Neuron (in vitro differentiated cells): ENCODE measurements at regions not wholly inside any gene's neighbourhood (a gene's known extent, or its start where the extent isn't known, plus 50 kb on each side); places are given as distances from the start of the nearest gene placed in this dataset.
"Not testable (repeated sequence)": the region's sequence is repeated elsewhere in the genome, so short reads cannot be mapped to it uniquely, and the experiment has no call there.

Experiments
- H2AFZ ChIP-seq: one replicate; pipeline ENCODE4 v1.6.1; 2013; ENCODE audit warnings: low read depth, mild to moderate bottlenecking, inconsistent platforms, low read length, moderate library complexity
- H3K27me3 ChIP-seq: one replicate; pipeline ENCODE4 v1.6.1; 2013; ENCODE audit warnings: low read length; ENCODE audit not compliant: insufficient read depth
- H3K36me3 ChIP-seq: one replicate; pipeline ENCODE4 v1.6.1; 2013; ENCODE audit warnings: low read length; ENCODE audit not compliant: insufficient read depth
- H3K4me1 ChIP-seq: one replicate; pipeline ENCODE4 v1.6.1; 2013; ENCODE audit warnings: low read length; ENCODE audit not compliant: insufficient read depth
- H3K4me3 ChIP-seq: 2 replicates; pipeline ENCODE4 v1.5.1; 2013; ENCODE audit warnings: mild to moderate bottlenecking, low read length, moderate library complexity
- H3K9me3 ChIP-seq: one replicate; pipeline ENCODE4 v1.6.1; 2013; ENCODE audit warnings: low read length

DNA sequence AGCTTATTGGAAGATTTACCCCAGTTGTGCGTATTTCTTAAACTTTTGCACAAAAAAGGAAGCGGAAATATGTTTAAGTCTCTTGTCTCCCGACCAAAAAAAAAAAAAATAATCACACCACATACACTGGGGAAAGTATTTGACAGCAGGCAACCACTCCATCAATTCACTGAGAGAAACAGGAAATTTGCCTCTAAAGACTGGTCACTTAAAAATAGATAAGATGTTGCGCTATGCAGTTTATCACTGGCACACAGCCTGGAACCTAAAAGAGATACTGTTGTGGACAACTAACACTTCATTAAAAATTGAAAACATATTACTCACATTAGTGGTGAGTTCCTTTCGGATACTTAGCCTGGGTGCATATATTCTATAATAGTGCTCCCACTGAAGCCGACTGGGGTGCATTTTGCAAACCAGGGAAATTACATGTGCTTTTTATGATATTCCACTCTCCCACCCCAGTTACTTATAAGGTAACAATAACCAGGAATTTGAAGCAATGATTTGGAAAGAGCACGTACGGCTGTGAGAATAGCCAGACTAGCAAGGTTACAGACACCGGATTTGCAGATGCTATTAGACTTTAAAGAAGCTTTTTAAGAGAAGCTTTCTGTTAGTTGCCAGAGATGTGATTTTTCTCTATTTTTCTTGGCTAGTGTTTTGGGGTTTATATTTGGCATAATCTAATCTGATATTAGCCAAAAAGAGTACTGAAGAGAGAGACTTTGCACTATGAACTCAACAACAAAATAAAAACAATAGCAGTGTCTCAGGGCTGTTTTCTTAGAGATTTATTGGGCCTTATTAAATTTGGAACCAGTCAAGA is 311.5 kb downstream of the NOVA1 start:
- H3K36me3 ChIP-seq, result no peaks in the 10 kb centered on the region
- peaks cover 14% of the 10 kb centered on the region for H3K4me1 ChIP-seq
- H3K9me3 ChIP-seq, result no peaks in the 10 kb centered on the region
- no peak overlapping the region for H3K4me3 ChIP-seq
- H2AFZ ChIP-seq, result peak overlapping the region; percentile 28
- no peaks in the 10 kb centered on the region for H3K27me3 ChIP-seq

GRCh38 chr14:26282578-26282977 is 315.3 kb downstream of the NOVA1 start:
- H2AFZ ChIP-seq, result no peak overlapping the region
- no peaks in the 10 kb centered on the region for H3K36me3 ChIP-seq
- no peaks in the 10 kb centered on the region for H3K9me3 ChIP-seq
- no peaks in the 10 kb centered on the region for H3K27me3 ChIP-seq
- peaks cover 14% of the 10 kb centered on the region for H3K4me1 ChIP-seq
- no peak overlapping the region for H3K4me3 ChIP-seq

GRCh38 chr14:26282011-26282410 is 315.8 kb downstream of the NOVA1 start:
- not testable (repeated sequence) for H3K9me3 ChIP-seq, H2AFZ ChIP-seq, H3K27me3 ChIP-seq, H3K4me3 ChIP-seq, H3K36me3 ChIP-seq
- peaks cover 14% of the 10 kb centered on the region for H3K4me1 ChIP-seq

- Histone ChIP-seq H3K4me1 (peaks cover 11% of the 10 kb centered on the region), H2AFZ (no peak overlapping the region), H3K27me3 (no peaks in the 10 kb centered on the region), H3K9me3 (no peaks in the 10 kb centered on the region), H3K36me3 (no peaks in the 10 kb centered on the region), H3K4me3 (no peak overlapping the region)
Measured at GRCh38 chr14:26281280-26281998, 316.4 kb downstream of the NOVA1 start.

DNA sequence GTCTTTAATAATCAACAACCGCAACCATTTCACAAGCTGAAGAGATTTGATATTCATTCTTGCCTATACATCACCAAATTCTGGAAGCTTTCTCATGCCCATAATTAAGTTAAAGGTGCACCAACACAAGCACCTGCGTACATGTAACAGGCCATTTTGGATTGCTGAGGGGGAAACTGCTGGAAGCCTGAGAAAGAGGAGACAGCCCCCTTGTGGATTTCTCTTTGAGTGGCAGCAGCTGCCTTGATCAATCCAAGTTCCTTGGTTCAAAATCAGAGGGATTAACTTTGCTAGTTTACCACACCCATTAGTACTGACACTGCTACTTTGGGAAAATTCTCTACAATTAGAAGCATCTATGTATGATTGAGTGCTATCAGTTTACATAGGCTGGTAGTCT is 321.1 kb downstream of the NOVA1 start:
- no peak overlapping the region for H3K4me3 ChIP-seq
- H3K36me3 ChIP-seq, result no peaks in the 10 kb centered on the region
- H3K4me1 ChIP-seq, result peaks cover 5% of the 10 kb centered on the region
- H2AFZ ChIP-seq, result no peak overlapping the region
- H3K9me3 ChIP-seq, result no peaks in the 10 kb centered on the region
- H3K27me3 ChIP-seq, result no peaks in the 10 kb centered on the region

DNA sequence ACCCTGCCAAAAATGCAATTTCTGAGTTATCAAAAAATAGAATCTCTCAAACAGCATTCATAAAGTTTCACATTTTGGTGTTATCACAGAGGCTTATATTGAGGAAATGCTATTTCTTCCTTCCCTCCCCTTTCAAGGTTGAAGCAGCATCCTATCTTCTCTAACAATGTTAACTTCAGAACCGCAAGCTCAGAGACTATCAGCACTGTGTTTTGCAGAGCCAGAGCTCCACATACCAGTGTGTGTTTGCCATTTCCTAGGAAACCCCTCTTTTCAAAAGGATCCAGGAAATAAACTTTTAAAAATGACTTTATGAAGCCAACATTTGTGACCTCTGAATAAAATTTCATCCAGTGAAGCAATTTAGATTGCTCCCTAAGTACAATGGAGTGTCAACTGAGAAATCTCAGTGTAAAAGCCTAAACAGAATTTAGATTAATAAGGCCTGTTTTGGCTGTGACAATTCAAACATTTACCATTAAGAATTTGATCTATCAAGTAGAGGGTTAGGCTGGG is 332.6 kb downstream of the NOVA1 start:
- no peak overlapping the region for H3K4me3 ChIP-seq
- H3K27me3 ChIP-seq, result no peaks in the 10 kb centered on the region
- H3K9me3 ChIP-seq, result no peaks in the 10 kb centered on the region
- no peak overlapping the region for H2AFZ ChIP-seq
- H3K36me3 ChIP-seq, result no peaks in the 10 kb centered on the region
- H3K4me1 ChIP-seq, result peaks cover 37% of the 10 kb centered on the region

DNA sequence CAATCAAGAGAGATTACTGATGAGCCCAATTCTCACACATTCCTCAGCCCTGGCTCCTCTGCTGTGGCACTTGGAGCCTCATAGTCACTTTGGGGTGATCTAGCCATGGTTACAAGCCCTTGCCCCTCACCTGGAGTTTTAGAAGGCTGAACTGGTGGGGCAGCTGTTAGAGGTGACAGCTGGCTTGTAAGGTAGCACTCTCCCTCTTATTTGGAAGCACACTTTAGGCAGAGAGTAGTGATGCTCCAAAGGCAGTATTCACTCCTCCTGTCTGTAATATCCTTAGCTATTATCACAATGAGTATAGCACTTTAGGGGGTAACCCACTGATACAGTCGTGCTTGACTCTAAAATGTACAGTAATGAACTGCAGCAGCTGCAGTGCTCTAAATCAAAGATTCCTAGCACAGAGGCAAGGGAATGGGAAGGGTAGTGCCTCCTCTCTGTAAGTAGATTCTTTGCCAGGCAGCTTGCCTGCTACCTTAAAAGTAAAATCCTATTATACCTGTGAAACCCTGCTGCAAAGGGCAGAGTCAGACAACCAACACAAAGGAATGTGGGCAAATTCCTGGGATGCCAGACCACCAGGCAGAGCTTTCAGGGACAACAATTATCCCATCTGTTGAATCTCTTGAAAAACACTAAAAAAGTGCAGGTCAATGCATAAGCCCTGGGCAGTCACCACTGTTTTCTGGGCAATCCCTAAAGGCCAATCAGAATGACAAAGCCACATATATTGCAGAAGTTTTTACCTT is 336.3 kb downstream of the NOVA1 start:
- no peak overlapping the region for H3K4me3 ChIP-seq
- no peaks in the 10 kb centered on the region for H3K27me3 ChIP-seq
- no peak overlapping the region for H2AFZ ChIP-seq
- H3K9me3 ChIP-seq, result no peaks in the 10 kb centered on the region
- H3K36me3 ChIP-seq, result no peaks in the 10 kb centered on the region
- peaks cover 37% of the 10 kb centered on the region for H3K4me1 ChIP-seq

DNA sequence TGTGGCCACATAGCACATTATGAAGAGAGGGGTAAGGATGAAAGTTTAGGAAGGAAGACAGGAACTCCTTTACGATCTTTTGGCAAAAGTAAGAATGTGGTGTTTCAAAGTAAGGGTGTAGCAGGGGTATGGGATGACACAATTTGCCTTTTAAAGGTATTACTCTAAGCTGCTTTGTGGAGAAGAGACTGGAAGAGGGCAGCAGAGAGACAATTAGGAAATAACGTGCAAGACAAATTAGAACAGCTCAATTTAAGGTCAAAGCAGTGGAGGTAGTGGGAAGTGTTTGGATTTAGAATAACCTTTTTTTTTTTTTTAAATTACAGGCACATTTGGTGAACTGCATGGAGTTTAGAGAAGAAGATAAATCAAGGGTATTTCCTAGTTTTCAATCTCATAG is 342.6 kb downstream of the NOVA1 start:
- no peak overlapping the region for H2AFZ ChIP-seq
- H3K9me3 ChIP-seq, result no peaks in the 10 kb centered on the region
- H3K27me3 ChIP-seq, result no peaks in the 10 kb centered on the region
- no peaks in the 10 kb centered on the region for H3K4me1 ChIP-seq
- no peak overlapping the region for H3K4me3 ChIP-seq
- H3K36me3 ChIP-seq, result no peaks in the 10 kb centered on the region

DNA sequence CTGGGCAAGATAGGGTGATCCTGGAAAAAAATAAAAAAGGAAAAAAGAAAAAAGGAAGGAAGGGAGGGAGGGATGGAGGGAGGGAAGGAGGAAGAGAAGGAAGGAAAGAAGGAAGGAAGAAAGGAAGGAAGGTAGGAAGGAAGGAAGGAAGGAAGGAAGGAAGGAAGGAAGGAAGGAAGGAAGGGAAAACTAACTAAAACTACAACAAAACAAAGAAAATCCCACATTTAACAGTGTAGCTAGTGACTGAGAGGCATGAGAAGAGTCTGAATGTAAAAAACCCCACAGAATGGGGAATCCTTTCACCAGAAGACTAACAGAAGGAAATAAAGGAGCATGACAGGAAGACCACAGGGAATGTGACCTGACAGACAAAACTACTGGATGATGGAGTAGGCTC is 345.7 kb downstream of the NOVA1 start:
- Histone ChIP-seq H2AFZ (no peak overlapping the region), H3K9me3 (peaks cover 2% of the 10 kb centered on the region), H3K36me3 (no peaks in the 10 kb centered on the region), H3K27me3 (no peaks in the 10 kb centered on the region), H3K4me1 (no peaks in the 10 kb centered on the region), H3K4me3 (no peak overlapping the region)

DNA sequence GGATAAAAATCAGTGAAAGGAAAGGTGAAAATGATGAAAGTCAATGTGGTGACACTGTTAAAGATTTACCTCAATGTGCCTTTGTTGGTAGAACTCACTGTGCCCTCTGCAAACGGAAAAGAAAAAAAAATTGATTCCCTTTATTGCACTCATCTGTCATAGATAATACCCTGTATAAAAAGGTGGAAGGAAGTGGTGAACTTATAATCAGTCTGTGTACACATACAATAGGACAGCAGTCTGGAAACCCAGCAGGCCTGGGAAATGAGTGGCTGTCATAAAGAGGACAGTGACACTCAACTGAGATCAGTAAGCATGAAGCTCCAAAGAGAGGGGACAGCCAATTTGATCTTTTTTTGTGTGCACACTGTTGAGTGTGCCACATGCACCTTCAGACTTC is 364.7 kb downstream of the NOVA1 start:
- H3K4me3 ChIP-seq, result no peak overlapping the region
- no peak overlapping the region for H2AFZ ChIP-seq
- no peaks in the 10 kb centered on the region for H3K4me1 ChIP-seq
- H3K36me3 ChIP-seq, result no peaks in the 10 kb centered on the region
- no peaks in the 10 kb centered on the region for H3K27me3 ChIP-seq
- H3K9me3 ChIP-seq, result no peaks in the 10 kb centered on the region

- Histone ChIP-seq H3K9me3 (no peaks in the 10 kb centered on the region), H3K4me1 (peaks cover 11% of the 10 kb centered on the region), H3K27me3 (no peaks in the 10 kb centered on the region), H2AFZ (no peak overlapping the region), H3K4me3 (no peak overlapping the region), H3K36me3 (no peaks in the 10 kb centered on the region)
Measured at GRCh38 chr14:26218861-26219260, 379.0 kb downstream of the NOVA1 start.

DNA sequence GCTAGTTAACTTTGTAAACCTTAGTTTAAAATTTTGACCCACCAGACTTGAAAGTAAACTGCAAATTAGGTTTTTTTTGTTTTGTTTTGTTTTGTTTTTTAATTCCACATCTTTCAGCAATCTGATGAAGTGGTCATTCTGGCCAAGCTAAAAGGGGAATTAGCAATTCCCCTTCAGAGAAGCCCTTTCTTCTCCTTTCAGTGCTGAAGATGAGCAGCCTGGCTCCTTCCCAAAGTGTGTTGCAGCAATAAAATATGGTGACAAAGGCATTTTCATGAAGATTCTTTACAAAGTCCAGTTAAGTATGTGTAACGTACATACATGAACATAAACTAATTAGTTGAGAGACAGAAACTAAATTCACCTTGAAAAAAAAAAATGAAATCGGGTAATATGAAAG is 380.1 kb downstream of the NOVA1 start:
- Histone ChIP-seq H3K4me1 (peaks cover 11% of the 10 kb centered on the region), H3K36me3 (no peaks in the 10 kb centered on the region), H3K9me3 (no peaks in the 10 kb centered on the region), H3K27me3 (no peaks in the 10 kb centered on the region), H3K4me3 (no peak overlapping the region), H2AFZ (peak overlapping the region; percentile 48)

DNA sequence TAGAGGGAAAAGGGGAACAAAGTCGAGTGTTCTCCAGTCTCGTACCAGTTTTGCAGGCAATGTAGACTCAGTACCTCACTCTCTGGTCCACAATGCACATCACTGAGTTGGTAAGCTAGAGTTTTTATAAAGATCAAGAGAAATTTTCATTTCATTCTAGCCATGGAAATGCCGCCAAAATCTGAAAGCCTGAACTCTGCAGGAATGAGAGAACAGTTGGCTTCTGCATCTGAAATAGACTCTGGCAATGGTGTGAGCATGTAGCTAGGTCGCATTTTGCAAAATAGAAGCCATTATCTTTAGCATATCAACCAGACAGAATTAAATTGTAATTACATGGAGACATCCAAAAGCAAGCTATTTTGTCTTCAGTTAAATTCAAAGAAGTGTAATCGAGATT is 381.0 kb downstream of the NOVA1 start:
- Histone ChIP-seq H3K27me3 (no peaks in the 10 kb centered on the region), H2AFZ (no peak overlapping the region), H3K4me3 (no peak overlapping the region), H3K36me3 (no peaks in the 10 kb centered on the region), H3K4me1 (peaks cover 11% of the 10 kb centered on the region), H3K9me3 (no peaks in the 10 kb centered on the region)
